A204.1 (cell line): ENCODE measurements at regions not wholly inside any gene's neighbourhood (a gene's known extent, or its start where the extent isn't known, plus 50 kb on each side); places are given as distances from the start of the nearest gene placed in this dataset.
"Not testable (repeated sequence)": the region's sequence is repeated elsewhere in the genome, so short reads cannot be mapped to it uniquely, and the experiment has no call there.

ENCODE experiments used
- FAIRE-seq: peaks from 2 replicates; lab custom pipeline; 2012; peaks lifted over from hg19 to GRCh38; lab: Jason Lieb, UNC

DNA sequence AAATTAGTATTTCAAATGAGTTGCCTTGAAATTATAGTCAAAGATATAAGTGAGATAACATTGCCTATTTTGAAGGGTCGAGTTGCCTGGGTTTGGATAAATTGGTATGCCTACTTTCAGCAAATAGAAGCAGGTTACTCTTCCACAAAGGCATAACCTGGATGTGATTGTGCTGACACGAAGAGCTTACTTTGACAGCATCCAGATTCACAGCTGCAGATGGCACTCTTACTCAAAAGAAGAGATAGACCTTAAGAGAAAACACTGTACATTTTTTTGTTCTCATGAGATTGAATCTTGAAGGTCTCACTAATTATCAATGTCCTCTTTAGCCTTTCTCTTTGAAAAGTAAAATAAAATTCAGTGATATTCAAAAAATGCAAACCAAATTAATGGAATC is 1338.7 kb downstream of the REEP3 start:
- no peak for FAIRE-seq

DNA sequence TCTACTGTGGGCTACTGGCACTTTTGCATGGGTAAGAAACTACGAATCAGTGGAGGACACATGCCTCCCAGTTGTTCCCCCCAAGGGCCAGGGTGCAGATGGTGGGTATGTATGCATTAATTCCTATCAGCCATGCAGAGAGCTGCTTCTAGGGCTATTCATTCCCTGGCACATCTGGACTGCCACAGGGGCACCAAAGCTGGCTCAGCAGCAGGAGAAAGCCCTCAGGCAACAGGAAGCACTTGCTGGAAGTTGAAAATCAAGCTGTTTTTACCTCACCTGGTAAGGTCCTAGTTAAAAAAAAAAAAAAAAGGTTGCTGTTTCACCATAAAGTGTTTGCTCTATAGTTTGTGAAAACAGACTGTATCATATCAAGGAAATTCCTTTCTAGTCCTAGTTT is 1342.6 kb downstream of the REEP3 start:
- FAIRE-seq = no peak

DNA sequence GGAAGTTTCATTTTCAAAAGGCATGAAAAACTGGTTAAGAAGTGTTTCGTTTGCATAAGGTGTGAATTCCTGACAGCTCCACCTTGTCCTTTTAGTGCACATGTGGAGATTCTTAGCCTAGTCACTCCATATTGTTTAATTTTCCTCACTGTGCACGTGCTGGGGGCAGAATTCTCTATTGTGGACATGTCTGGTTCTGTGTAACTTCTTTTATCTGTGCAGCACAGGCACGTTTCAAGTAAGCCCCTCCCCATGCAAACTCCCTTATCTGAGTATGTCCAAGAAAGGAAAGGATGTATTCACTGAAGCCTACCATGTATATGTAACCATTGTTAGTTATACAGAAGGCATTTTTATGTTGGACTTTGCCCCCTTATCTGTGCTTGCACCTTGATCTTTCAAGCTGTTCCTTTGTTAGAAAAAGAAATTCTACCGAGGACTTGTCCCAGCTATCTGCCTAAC is 1346.3 kb downstream of the REEP3 start:
- no peak for FAIRE-seq

DNA sequence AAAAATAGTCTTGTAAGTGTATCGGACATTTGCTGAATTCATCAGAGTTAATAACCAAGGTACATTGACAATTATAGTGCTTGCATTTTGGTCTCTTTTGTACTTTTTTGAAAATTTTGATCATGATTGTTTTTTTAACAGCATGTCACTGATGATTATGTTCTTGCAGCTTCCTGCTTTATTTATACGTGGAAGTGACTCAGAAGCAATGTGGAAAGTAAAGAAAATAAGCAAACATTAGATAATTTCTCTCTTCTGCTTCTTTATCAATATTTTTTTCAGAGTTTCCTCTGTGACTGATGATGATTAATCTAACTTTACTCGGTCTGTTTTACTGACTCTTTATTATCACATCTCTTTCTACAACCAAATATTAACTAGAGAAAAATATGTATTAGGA is 1351.9 kb downstream of the REEP3 start:
- FAIRE-seq = no peak

DNA sequence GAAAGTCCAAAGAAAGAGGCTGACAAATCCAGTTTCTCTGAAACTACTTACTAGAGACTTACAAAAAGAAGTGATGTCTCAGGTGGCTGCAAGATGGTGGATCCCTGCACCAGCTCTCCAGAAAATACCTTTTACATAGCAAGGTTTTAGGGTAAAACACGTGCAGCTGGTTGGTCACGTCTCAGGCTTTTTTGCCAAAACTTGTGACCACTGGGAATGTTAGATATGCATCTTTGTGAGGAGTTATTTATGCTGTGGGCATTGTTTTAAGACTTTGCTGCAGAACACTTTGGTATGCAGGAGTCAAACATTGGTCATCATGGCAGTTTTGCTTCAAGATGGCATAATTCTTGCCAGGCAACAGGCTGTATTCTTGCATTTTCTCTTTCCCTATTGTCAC is 1352.8 kb downstream of the REEP3 start:
- no peak for FAIRE-seq

DNA sequence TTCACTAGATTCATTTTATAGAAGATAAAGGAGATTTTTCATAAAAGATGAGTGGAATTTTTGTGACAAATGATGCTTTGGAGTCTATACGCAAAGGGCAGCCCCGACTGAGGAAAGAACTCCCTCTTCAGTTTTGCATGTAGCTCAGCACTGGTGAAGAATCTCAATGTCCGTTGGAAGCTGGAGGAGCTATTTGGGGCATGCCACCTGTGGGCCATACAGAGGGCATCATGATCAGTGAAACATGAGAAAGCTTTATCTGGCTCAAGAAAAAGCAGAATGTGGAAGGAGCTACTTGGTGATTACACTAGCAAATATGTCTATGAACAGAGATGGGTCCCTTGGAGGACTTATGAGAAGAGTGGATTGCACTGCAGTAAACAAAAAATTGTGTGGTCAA is 1359.3 kb downstream of the REEP3 start:
- no peak for FAIRE-seq

DNA sequence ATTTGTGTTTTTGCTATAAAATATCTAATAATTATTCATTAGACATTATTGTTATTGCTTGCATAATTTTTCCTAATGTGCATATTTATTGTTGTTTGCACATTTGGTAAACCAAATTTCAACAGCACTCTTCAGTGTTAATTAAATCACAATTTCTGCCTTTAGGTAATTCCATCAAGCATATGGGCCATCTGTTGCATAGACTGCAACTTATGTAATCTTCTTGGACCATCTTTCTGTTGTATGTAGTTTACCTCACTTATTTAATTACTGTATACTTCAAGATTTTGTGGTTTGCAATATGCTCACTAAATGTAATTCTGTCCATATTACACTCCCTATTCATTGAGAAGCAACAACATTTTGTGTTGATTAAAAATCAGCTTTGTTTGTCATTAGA is 1360.1 kb downstream of the REEP3 start:
- FAIRE-seq = no peak

DNA sequence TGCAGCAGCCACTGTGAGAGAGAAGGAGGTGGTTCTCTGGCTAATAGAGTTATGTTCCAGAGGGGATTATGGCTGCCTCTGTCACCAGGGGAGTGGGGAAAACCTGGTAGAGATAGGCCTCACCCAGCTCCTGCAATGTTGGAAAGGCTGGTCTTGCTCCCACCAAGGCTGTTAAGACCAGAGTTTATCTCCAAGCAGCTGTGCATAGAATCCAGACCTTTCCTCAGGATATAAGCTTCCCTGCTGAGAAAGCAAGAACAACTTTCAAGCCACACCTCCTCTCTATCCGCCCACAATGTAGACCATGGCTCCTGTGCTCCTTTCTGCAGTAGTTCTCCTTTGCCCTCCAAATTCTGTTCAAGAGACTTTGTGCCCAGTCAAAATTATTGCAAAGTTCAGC is 1375.4 kb downstream of the REEP3 start:
- no peak for FAIRE-seq

DNA sequence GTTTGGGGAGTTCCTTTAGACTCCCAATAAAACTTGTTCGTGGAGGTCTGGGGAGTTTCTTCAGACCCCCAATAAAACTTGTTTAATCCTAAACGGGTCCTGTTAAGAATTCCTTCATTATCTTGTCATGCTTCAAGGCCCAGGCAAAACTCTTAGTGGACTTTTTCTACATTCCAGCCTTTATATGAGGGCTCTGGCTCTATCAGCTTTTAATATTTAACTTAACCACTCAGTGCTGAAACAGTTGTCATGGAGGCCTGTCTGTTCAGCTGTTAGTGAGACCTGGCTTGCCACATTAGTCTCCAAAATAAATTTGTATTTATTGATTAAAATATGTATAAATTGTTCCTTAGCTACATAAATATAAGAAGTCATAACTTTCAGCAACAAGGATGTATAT is 1385.1 kb downstream of the REEP3 start:
- not testable (repeated sequence) for FAIRE-seq

DNA sequence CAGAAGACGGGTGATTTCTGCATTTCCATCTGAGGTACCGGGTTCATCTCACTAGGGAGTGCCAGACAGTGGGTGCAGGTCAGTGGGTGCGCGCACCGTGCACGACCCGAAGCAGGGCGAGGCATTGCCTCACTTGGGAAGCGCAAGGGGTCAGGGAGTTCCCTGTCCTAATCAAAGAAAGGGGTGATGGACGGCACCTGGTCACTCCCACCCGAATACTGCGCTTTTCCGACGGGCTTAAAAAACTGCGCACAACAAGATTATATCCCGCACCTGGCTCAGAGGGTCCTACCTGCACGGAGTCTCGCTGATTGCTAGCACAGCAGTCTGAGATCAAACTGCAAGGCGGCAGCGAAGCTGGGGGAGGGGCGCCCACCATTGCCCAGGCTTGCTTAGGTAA is 1403.1 kb downstream of the REEP3 start:
- not testable (repeated sequence) for FAIRE-seq

DNA sequence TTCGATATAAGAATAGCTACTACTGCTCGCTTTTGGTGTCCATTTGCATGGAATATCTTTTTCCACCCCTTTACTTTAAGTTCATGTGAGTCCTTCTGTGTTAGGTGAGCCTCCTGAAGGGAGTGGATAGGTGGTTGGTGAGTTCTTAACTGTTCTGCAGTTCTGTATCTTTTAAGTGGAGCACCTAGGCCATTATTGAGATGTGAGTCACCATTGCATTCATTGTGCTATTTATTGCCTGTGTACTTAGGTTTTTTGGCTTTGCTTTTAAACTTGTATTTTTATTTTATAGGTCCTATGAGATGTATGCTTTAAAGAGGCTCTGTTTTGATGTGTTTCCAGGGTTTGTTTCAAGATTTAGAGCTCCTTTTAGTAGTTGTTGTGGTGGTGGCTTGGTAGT is 1430.8 kb downstream of the REEP3 start:
- no peak for FAIRE-seq

DNA sequence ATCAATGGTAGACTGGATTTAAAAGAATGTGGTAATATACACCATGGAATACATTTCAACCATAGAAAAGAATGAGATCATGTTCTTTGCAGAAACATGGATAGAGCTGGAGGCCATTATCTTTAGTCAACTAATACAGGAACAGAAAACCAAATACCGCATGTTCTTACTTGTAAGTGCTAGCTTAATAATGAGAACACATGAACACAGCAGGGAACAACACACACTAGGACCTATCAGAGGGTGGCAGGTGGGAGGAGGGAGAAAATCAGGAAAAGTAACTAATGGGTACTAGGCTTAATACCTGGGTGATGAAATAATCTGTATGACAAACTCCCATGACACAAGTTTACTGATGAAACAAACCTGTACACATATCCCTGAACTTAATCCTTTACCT is 1435.2 kb downstream of the REEP3 start:
- no peak for FAIRE-seq

DNA sequence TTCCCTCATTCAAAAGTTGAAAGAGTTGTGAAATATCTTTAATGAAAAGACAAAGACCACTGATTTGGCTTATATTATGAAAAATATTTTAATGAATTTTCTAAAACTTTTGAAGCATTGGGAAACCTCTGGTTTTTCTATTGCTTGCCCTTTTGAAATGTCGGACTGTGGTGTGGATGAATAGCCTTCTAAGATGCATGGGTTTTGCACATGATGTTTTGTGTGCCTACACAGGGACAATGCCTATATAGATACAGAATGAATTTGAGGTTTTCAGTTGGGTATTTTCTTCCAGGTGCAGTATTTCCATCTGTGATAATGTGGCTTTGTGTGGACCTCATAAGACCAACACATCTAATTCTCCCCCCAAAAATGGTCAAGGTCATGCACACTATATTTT is 1437.9 kb downstream of the REEP3 start:
- FAIRE-seq = no peak

DNA sequence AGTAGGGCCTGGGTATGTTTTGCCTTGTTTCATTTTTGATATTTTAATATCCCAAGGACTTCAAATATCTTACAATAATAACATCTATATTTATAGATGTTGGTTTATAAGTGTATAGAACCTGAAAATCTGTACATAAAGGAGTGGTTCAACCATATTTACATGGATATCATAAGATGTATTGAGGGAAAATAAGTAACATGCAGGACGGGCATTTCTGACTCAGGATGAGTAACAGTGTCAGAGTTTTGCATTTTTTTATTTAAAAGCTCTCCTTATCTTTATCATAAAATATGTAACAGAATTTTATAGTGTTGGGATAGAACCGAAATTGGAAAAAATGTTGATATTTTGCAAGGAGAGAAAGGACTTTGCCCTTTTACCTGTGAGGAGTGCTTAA is 1438.7 kb downstream of the REEP3 start:
- FAIRE-seq = no peak

DNA sequence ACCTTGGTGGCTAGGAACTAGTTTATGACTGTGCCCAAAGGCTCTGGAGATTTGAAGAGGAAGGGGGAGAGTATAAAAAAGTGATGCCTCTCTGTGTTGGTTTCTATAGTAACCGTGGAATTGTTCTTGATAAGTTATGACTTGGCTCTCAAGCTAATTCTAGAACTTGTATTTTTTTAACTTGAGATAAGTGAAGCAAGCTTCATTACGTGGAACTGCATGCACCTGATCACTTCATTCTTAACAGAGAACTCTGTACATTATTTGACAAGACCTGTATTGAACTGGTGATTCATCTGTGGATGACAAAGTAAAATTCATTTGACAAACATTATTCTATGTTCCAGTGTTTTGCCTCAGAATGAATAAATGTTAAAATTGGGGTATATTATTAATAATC is 1452.2 kb downstream of the REEP3 start:
- no peak for FAIRE-seq

DNA sequence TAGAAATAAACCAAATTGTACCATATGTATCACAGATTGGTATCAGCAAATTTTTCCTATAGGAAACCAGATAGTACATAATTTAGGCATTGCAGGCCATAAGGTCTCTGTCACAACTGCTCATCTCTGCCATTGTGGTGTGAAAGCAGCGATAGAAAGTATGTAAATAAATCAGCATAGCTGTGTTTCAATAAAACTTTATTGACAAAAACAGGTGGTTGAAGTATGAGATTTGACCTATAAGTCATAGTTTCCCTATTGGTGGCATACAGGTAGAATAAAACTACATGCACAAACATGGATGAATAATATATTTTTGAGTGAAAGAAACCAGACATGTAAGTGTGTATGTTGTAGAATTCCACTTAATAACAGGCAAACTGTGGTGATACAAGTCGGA is 1454.9 kb downstream of the REEP3 start:
- no peak for FAIRE-seq

DNA sequence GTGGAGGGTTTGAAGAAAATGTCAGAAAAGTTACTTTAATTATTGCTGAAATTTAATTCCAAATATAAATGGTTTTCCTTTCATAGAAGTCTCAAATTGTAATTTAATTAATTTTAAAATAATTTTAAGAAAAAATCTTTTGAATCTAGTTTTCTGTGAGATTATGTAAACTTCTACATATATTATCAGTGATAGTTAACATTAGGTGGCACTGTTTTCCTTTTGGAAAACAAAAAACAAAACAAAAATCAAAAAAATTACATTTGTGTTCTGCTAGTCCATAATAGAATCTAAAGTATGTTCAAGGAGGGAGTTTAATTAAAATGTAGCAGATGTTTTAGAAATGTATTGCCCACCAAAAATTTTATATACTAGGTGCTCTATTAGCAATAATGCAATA is 1456.7 kb downstream of the REEP3 start:
- FAIRE-seq = peak; percentile 95

DNA sequence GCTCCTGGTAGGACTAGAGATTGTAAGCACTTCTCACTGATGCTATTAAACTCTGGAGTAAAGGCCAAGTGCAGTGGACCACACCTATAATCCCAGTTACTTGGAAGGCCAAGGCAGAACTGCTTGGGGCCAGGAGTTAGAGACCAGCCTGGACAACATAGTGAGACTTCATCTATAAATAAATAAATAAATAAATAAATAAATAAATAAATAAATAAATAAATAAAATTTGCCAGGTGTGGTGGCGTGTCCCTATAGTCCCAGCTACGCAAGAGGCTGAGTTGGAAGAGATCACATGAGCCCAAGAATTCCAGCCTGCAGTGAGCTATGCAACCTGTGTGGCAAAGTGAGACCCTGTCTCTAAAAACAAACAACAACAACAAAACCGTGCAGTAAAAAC is 1475.7 kb downstream of the REEP3 start:
- FAIRE-seq = no peak

DNA sequence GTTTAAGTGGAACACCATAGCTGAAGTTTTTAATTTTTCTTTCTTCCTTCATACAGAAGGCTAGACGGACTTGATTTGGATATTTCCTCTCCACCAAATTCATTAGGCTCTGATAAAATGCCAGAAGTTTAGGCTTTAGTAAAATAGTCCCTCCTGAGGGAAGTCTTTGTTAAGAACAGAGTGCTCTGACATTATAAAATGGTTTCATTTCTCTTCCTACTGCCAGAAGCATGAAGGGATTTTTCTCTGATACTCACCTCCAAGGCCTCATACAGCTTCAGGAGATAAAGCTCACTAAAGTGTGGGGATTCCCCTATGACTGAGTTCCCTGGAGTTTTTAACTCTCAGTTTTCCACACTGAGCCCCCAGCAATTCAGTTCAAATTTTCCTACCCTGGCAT is 1489.6 kb downstream of the REEP3 start:
- FAIRE-seq = no peak

DNA sequence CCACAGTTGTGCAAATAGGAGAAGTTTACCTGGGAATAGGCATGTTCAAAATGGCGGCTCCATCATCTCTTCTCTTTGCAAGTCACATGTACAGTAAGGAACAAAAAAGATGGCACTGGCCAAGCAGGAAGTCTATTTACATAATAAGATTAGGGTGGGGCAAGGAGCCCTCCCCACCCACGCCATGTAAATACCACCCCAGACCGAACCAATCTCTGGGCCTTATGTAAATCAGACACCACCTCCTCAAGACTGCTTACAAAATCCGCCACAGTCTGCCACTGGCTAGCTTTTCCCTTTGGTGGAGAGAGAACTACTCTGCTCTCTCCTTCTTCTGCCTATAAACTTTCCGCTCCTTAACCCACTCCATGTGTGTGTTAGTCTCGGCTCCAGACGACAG is 1496.3 kb downstream of the REEP3 start:
- no peak for FAIRE-seq

DNA sequence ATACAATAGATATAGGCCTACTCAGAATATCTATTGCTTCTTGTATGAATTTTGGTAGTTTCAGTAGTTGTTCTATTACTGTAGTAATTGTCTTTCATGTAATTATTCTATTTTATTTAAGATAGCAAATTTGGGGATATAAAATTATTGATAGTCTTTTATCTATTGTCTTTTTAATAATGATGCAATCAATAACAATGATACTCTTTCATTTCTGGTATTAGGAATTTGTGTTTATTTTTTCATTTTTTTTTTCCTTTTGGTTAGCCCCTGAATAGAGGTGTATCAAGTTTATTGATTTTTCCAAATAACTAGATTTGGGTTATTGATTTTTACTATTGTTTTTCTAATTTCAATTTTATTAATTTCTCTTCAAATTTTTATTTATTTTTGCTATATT is 1503.7 kb downstream of the REEP3 start:
- FAIRE-seq = no peak

DNA sequence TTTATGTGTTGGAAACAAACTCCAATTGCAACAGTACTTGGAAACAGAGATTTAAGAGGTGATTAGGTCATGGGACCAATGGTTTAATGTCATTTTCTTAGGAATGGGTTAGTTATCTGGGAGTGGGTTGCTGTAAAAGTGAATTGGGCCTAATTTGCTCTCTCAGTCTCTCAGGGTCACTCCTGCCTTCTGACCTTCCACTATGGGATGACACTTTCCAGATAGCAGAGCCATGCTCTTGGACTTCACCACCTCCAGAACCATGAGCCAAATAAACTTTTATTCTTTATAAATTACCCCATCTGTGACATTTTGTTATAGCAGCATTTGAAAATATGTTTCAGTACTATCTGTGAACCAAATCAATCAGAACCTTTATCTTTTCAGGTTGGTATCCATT is 1509.1 kb downstream of the REEP3 start:
- FAIRE-seq = no peak

DNA sequence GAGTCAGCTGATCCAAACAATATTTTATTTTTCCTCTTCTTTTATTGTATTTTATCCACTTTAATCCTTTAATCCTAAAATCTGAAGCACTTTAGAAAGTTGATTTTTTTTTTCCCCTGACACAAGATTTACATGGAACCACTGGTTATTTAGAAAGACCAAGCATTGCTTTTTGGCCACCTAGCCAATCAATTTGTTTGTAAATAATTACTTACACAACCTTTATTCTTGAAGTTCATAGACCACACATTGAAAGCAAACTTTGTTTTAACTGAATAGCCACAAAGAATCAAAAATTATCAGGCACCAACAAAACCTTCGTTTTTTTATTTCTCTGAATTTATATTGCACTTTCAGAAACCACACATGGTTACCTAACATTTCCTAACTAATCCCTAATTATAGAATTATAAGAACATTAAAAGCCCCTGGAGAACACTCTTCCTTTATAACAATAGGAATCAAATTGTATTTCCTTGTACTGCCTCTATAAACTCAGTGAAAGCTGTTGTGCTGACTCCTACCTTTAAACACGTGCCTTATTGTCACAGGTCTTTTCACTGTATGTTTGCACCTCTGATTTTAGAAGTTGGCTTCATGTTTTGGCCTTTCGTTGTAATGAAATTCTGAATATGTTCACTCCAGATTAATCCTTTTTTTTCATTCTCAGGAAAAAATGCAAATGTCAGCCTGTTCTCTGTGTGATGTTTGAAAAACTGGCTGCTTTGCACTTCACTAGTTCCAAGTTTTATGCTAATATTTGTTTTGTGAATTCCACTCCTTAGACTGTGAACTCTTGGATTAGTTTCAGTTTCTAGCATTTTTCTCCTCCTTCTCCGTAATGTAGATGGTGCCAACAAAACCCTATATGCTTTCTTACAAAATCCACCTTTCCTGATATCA is 1511.9 kb downstream of the REEP3 start:
- no peak for FAIRE-seq

DNA sequence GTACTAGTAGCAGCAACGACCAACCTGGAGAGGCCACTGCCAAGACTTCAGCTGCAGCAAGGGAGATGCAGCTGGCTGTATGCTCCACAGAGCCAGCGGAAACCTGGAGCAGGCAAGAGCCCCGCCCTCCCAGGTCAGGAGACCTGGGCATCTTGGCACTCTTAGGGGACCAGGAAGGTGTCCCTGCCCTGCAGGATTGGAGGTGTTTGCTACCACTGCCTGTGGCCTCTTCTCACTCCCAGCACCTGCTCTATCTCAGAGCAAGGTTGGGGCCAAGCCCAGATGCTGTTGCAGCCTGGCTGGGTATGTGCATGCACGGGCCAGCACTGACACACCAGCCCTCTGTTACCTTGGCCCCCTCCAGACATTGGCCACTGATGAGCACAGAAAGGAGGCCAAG is 1512.8 kb downstream of the REEP3 start:
- FAIRE-seq = no peak
